ENCODE measurements at regions not wholly inside any gene's neighbourhood (a gene's known extent, or its start where the extent isn't known, plus 50 kb on each side); places are given as distances from the start of the nearest gene placed in this dataset.

DNA sequence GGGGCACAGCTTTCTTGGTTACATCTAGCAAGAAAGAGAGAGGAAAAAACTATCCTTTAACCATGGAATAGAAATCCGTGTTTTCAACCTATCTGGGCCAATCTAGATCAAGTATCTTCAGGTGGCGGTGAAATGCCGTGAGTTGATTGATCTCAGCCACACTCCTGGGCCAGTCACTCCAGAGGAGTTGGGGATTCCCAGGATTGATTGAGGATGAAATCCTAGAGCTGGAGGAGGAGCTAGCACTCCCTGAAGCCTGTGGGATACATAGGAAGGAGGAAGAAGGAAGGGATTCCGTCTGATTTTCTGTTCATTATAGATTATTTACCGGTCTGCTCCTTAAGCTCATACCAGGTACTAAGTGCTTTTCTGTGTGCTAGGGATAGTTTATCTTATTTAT lies 106.3 kb upstream of the ARID2 start:
- no peak overlapping the region for H3K27ac ChIP-seq
- TF ChIP-seq ZFX (IDR thresholded peaks at IDR 0.05) = no peak
- TF ChIP-seq, protein P1, sequence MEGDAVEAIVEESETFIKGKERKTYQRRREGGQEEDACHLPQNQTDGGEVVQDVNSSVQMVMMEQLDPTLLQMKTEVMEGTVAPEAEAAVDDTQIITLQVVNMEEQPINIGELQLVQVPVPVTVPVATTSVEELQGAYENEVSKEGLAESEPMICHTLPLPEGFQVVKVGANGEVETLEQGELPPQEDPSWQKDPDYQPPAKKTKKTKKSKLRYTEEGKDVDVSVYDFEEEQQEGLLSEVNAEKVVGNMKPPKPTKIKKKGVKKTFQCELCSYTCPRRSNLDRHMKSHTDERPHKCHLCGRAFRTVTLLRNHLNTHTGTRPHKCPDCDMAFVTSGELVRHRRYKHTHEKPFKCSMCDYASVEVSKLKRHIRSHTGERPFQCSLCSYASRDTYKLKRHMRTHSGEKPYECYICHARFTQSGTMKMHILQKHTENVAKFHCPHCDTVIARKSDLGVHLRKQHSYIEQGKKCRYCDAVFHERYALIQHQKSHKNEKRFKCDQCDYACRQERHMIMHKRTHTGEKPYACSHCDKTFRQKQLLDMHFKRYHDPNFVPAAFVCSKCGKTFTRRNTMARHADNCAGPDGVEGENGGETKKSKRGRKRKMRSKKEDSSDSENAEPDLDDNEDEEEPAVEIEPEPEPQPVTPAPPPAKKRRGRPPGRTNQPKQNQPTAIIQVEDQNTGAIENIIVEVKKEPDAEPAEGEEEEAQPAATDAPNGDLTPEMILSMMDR (conservative IDR thresholded peaks at IDR 0.05) = no peak

DNA sequence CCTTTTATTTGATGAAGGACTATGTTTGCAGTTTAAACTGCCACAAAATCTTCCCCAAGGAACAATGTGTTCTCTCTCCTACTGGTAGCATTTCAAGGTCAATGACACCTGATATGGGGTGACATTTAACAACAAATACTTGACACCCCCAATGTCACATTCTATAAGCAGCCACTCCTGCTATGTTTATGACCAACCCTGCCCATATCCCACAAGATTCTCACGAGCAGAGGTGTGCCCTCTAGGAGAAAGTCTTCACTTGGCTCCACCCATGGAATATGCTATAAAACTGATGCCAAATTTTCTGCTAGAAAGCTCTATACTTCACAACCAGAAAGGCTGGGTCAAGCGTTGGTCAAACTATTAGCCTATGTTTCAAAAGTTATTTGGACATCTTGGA lies 105.6 kb upstream of the ARID2 start:
- no peak for TF ChIP-seq ZFX (IDR thresholded peaks at IDR 0.05)
- TF ChIP-seq, protein P1 (conservative IDR thresholded peaks at IDR 0.05) = no peak
- H3K27ac ChIP-seq = no peak overlapping the region

DNA sequence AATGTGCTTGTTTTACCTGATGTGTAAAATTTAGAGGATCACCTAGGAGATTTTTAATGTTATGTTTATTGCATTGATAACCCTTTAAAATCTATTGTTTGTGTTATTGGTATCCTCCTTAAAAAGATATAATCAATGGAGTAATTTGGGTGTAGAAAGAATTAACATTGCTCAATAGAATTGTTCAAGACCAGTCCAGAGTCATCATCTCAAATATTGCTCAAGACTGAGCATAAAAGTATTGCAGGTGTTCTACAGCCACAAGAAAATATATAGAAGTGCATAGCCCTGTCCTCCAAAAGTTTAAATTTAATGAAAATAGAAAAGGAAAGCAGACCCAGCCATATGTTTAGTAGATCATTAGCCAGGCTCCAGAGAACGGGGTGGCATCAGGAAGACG lies 102.5 kb upstream of the ARID2 start:
- TF ChIP-seq, protein P1 (conservative IDR thresholded peaks at IDR 0.05) = no peak
- no peak for TF ChIP-seq ZFX (IDR thresholded peaks at IDR 0.05)

DNA sequence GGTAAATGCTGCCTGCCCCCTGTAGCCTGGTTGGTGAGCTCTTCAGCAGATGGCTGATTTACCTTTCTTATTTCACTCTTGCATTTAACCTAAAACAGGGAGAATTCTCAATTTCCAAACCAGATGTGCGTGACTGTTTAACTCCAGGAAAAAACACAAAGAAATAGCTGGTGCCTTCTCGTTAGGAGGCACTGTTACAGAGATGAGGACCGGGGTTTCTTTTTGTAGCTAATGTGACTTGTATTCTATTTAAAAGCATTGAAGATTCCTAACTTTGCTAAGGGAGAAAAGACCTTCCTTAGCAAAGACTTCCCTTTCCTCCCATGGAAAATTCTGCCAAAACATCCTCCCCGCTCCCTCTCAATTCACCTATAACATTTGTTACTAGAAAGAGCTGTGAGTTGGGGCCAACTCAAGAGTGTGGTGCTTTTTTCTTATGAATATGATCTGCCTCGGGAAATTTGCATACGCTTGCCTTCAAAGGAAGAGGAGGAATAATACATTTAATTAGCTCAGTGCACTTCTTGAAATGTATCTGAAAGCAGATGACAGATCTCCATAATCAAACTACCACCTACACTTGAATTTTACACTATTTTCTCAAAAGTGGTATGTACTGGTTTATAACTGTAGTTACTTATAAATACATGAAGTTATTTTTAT lies 102.0 kb upstream of the ARID2 start:
- no peak overlapping the region for H3K27ac ChIP-seq

More for the DNA sequence above, 102.5 kb upstream of the ARID2 start:
- no peak overlapping the region for H3K27ac ChIP-seq

DNA sequence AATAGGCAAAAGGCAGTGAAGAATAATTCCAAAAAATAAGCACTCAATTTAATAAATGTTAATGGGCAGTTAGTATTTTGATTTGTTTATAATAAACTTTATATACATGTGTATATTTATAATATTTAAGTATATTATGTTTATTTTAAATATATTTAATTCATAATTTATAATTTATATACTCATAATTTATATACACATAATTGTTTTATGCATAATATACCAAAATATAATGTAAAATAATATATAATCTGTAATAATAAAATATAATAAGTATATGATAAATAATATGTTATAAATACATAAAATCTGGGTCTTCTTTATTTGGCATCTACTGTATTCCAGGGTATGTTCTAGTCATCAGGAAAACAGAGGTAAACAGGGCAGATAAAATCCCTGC lies 100.2 kb upstream of the ARID2 start:
- TF ChIP-seq, protein P1 (conservative IDR thresholded peaks at IDR 0.05) = no peak
- no peak for TF ChIP-seq ZFX (IDR thresholded peaks at IDR 0.05)

More for the DNA sequence above, 102.0 kb upstream of the ARID2 start:
- TF ChIP-seq ZFX (IDR thresholded peaks at IDR 0.05) = no peak
- TF ChIP-seq, protein P1 (conservative IDR thresholded peaks at IDR 0.05) = no peak

DNA sequence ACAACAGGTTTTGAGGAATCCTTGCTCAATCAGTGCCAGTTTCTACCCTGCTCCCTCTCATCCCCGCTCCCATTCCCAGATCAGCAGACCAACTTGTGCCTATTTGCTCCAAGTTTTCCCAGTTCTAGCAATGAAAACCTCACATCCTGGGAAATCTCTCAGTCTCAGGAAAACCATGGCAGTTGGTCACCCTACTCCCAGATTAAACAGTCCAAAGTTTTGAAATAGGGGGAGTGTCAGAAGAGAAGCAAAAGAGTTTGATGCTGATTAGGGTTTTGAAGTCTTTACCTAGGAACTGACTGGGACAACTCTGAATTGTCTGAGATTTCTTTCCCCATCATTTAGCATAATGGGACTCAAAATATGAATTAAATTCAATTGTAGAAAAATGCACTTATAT lies 95.8 kb upstream of the ARID2 start:
- no peak for TF ChIP-seq ZFX (IDR thresholded peaks at IDR 0.05)
- TF ChIP-seq, protein P1 (conservative IDR thresholded peaks at IDR 0.05) = no peak
- H3K27ac ChIP-seq = no peak overlapping the region

More for the DNA sequence above, 100.2 kb upstream of the ARID2 start:
- H3K27ac ChIP-seq = no peak overlapping the region

DNA sequence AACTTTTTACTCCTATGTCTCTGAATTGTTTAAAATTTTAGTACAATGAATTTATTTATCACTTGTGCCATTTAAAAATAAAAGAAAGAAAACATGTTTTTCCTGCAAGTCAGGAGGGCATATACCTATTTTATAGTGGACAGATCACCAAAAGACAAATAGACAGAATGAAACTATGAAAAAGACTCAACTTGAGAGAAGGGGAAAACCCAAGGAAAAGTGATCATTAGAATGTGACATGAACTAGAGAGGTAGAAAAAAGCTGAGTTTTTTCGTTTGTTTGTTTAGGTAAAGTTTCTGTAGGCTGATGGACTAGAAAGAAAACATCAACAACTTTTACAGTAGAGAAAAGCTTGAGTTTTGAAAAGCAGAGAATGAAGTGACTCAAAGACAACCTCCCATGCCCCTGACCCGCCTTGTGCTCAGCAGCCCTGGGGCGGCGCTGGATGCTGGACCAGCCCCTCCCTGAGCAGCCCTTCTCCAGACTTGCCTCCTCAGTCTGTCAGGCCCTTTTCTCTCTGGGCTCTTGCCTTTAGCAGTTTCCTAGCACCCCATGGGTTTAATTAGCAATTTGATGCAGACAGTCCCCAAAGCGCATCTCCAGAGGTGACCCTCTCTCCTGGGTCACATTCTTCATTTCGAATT lies 95.1 kb upstream of the ARID2 start:
- TF ChIP-seq ZFX (IDR thresholded peaks at IDR 0.05) = no peak
- TF ChIP-seq, protein P1 (conservative IDR thresholded peaks at IDR 0.05) = no peak
- H3K27ac ChIP-seq = no peak overlapping the region
